ENCODE measurements at regions not wholly inside any gene's neighbourhood (a gene's known extent, or its start where the extent isn't known, plus 50 kb on each side); places are given as distances from the start of the nearest gene placed in this dataset.

DNA sequence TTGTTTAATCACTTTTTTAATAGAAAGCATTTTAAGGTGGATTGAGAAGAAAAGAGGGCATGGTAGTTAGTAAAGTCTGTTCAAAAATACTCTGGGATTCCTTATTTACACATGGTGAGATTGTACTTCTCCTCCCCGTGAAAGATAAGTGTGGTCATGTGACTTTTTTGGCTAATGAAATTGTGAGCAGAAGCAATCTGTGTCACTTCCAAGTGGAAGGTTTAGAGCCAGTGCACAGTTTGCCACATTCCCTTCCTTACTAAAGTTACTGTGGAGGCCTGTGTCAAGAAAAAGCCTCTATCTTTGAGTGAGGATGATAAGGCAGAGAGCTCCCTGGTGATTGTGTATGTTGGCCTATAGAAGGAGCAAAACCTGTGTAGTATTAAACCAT is 471.3 kb downstream of the OMA1 start:
- Histone ChIP-seq H3K36me3 (ENCODE audit: insufficient read depth, low read length) (no peaks in the 10 kb centered on the region), H3K27ac (ENCODE audit: low read depth, low read length) (no peak overlapping the region), H3K4me1 (ENCODE audit: control insufficient read depth, insufficient read depth, low read length, unreplicated experiment) (no peaks in the 10 kb centered on the region), H3K79me2 (ENCODE audit: control insufficient read depth, insufficient read depth, low read length, unreplicated experiment) (no peaks in the 10 kb centered on the region), H2AFZ (ENCODE audit: low read length, unreplicated experiment) (no peak overlapping the region), H3K4me3 (ENCODE audit: low read depth, low read length) (no peak overlapping the region), H3K27me3 (ENCODE audit: insufficient read depth, low read length) (no peaks in the 10 kb centered on the region)

DNA sequence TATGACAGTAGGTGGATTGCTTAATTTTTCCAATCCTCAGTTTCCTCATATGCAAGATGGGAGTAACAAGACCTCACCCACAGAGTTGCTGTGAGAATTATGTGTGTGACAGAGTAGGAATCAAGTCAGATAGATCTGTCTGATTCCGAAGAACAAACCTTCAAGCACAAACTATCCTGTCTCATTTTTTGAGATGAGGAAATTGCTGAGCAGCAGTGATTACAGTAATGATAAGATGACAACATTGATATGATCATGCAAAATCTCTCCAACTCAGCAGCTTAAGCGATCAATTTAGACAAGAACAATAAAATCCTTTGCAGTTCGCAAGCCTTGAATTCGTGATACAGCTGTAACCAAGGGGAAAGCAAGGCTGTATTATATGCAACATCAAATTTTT is 474.1 kb downstream of the OMA1 start:
- no peaks in the 10 kb centered on the region for H3K4me1 ChIP-seq (ENCODE audit: control insufficient read depth, insufficient read depth, low read length, unreplicated experiment)
- H3K4me3 ChIP-seq (ENCODE audit: low read depth, low read length), result no peak overlapping the region
- no peaks in the 10 kb centered on the region for H3K79me2 ChIP-seq (ENCODE audit: control insufficient read depth, insufficient read depth, low read length, unreplicated experiment)
- H3K36me3 ChIP-seq (ENCODE audit: insufficient read depth, low read length), result no peaks in the 10 kb centered on the region
- no peak overlapping the region for H2AFZ ChIP-seq (ENCODE audit: low read length, unreplicated experiment)
- H3K27ac ChIP-seq (ENCODE audit: low read depth, low read length), result no peak overlapping the region
- no peaks in the 10 kb centered on the region for H3K27me3 ChIP-seq (ENCODE audit: insufficient read depth, low read length)

DNA sequence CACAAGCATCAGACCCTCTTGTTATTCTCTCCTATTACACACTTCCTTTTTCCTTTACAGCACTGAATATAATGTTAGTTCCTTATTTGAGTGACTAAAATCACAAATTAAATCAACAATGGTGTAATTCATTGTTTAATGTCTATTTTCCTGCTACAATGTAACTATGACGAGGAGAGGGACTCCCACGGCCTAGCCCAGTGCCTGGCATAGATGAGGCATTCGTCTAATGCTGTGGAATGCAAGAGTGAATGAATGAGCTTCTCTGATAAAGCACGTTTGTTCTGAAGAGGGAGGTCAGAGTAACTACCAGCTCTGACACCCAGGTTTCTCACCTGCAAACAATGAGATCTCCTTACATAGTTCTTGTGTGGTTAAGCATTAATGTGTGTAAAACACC is 479.4 kb downstream of the OMA1 start:
- H3K36me3 ChIP-seq (ENCODE audit: insufficient read depth, low read length), result no peaks in the 10 kb centered on the region
- H3K27me3 ChIP-seq (ENCODE audit: insufficient read depth, low read length), result no peaks in the 10 kb centered on the region
- no peaks in the 10 kb centered on the region for H3K4me1 ChIP-seq (ENCODE audit: control insufficient read depth, insufficient read depth, low read length, unreplicated experiment)

DNA sequence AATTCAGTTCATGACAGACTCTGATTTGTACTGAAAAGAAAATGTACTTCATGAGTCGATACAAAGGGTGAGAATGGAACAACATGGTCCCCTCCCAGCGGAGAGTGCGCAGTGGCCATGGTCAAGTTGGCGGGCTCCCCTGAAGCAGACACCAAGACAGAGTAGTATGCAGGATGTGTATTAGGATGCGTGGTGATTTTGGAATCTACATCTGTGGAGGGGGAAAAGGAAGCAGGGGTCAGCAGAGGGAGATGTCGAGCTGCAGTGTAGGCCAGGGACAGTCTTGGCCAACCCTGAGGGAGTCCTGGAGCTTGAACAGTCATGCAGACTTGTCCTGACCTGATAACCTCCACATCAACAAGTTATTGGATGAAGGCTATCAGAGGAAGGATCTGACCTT is 481.0 kb downstream of the OMA1 start:
- Histone ChIP-seq H3K4me1 (ENCODE audit: control insufficient read depth, insufficient read depth, low read length, unreplicated experiment) (no peaks in the 10 kb centered on the region), H3K27me3 (ENCODE audit: insufficient read depth, low read length) (no peaks in the 10 kb centered on the region), H3K4me3 (ENCODE audit: low read depth, low read length) (no peak overlapping the region), H3K27ac (ENCODE audit: low read depth, low read length) (no peak overlapping the region), H3K79me2 (ENCODE audit: control insufficient read depth, insufficient read depth, low read length, unreplicated experiment) (no peaks in the 10 kb centered on the region), H3K36me3 (ENCODE audit: insufficient read depth, low read length) (no peaks in the 10 kb centered on the region), H2AFZ (ENCODE audit: low read length, unreplicated experiment) (no peak overlapping the region)

More for the DNA sequence above, 479.4 kb downstream of the OMA1 start:
- Histone ChIP-seq H2AFZ (ENCODE audit: low read length, unreplicated experiment) (no peak overlapping the region), H3K27ac (ENCODE audit: low read depth, low read length) (no peak overlapping the region), H3K4me3 (ENCODE audit: low read depth, low read length) (no peak overlapping the region), H3K79me2 (ENCODE audit: control insufficient read depth, insufficient read depth, low read length, unreplicated experiment) (no peaks in the 10 kb centered on the region)

DNA sequence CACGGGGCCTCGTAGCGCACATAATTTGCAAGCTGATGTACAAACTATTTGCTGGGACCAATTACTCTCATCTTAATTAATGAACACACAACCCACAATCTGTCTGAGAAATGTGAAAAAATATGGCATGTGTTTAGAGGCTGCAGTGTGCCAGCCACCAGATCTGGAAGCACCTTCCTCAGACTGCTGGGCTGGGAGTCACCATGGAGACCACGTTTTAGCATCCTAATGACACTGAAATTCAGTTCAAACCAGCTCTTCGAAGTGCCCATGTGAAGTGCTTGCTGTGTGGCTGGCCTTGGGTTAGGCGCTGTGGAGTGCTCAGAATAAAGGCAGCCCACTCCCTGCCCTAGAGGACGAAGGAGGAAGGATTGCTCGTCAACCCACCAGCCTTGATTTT is 482.4 kb downstream of the OMA1 start:
- H3K27me3 ChIP-seq (ENCODE audit: insufficient read depth, low read length), result no peaks in the 10 kb centered on the region
- H3K27ac ChIP-seq (ENCODE audit: low read depth, low read length), result no peak overlapping the region
- no peaks in the 10 kb centered on the region for H3K4me1 ChIP-seq (ENCODE audit: control insufficient read depth, insufficient read depth, low read length, unreplicated experiment)
- no peak overlapping the region for H2AFZ ChIP-seq (ENCODE audit: low read length, unreplicated experiment)
- no peaks in the 10 kb centered on the region for H3K79me2 ChIP-seq (ENCODE audit: control insufficient read depth, insufficient read depth, low read length, unreplicated experiment)
- H3K4me3 ChIP-seq (ENCODE audit: low read depth, low read length), result no peak overlapping the region
- H3K36me3 ChIP-seq (ENCODE audit: insufficient read depth, low read length), result no peaks in the 10 kb centered on the region

GRCh38 chr1:58063095-58063494 is 483.4 kb downstream of the OMA1 start:
- H3K4me1 ChIP-seq (ENCODE audit: control insufficient read depth, insufficient read depth, low read length, unreplicated experiment), result no peaks in the 10 kb centered on the region
- no peak overlapping the region for H2AFZ ChIP-seq (ENCODE audit: low read length, unreplicated experiment)
- H3K79me2 ChIP-seq (ENCODE audit: control insufficient read depth, insufficient read depth, low read length, unreplicated experiment), result no peaks in the 10 kb centered on the region
- no peak overlapping the region for H3K4me3 ChIP-seq (ENCODE audit: low read depth, low read length)
- no peaks in the 10 kb centered on the region for H3K27me3 ChIP-seq (ENCODE audit: insufficient read depth, low read length)
- H3K36me3 ChIP-seq (ENCODE audit: insufficient read depth, low read length), result no peaks in the 10 kb centered on the region
- no peak overlapping the region for H3K27ac ChIP-seq (ENCODE audit: low read depth, low read length)

DNA sequence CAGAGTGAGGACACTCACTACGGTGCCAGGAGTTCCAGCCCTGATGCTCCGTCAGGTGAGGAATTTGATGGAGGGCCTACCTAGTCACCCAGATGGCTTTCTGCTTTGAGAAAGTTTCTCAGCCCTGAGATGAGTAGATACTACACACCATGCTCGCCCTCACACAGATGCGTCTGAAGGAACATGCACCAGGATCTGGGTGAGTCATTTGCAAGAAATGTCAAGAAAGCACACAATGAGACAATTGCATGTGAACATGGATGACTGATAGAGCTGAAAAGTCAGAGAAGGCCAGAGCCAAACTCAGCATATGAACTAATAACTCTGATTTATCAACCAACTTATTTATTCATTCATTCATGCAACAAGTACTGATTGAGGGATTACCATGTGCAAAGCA is 483.9 kb downstream of the OMA1 start:
- Histone ChIP-seq H3K27me3 (ENCODE audit: insufficient read depth, low read length) (no peaks in the 10 kb centered on the region), H3K4me3 (ENCODE audit: low read depth, low read length) (no peak overlapping the region), H3K79me2 (ENCODE audit: control insufficient read depth, insufficient read depth, low read length, unreplicated experiment) (no peaks in the 10 kb centered on the region), H2AFZ (ENCODE audit: low read length, unreplicated experiment) (no peak overlapping the region), H3K4me1 (ENCODE audit: control insufficient read depth, insufficient read depth, low read length, unreplicated experiment) (no peaks in the 10 kb centered on the region), H3K27ac (ENCODE audit: low read depth, low read length) (no peak overlapping the region), H3K36me3 (ENCODE audit: insufficient read depth, low read length) (no peaks in the 10 kb centered on the region)

GRCh38 chr1:58060559-58061170 is 485.9 kb downstream of the OMA1 start:
- no peak overlapping the region for H3K27ac ChIP-seq (ENCODE audit: low read depth, low read length)
- H3K4me3 ChIP-seq (ENCODE audit: low read depth, low read length), result no peak overlapping the region
- H3K27me3 ChIP-seq (ENCODE audit: insufficient read depth, low read length), result no peaks in the 10 kb centered on the region
- no peaks in the 10 kb centered on the region for H3K4me1 ChIP-seq (ENCODE audit: control insufficient read depth, insufficient read depth, low read length, unreplicated experiment)
- no peaks in the 10 kb centered on the region for H3K36me3 ChIP-seq (ENCODE audit: insufficient read depth, low read length)
- no peaks in the 10 kb centered on the region for H3K79me2 ChIP-seq (ENCODE audit: control insufficient read depth, insufficient read depth, low read length, unreplicated experiment)
- no peak overlapping the region for H2AFZ ChIP-seq (ENCODE audit: low read length, unreplicated experiment)

DNA sequence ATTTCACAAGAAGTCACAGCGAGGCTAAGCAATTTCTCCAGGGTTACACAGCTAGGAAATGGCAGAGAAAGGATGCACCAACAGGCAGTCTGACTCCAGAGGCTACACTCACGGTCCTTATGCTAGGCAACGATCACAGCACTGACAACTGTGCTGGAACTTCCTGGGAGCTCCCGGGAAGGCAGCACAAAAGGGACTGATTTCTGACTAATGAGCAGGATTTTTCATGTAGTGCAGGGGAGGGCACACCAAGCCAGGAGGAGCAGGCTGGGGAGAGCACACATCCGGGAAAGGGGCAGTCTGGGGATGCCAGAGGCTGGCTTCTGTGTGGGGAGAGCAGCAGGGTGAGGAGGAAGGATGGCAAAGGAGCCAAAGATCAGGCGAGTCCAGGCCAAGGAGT is 486.7 kb downstream of the OMA1 start:
- Histone ChIP-seq H3K4me1 (ENCODE audit: control insufficient read depth, insufficient read depth, low read length, unreplicated experiment) (no peaks in the 10 kb centered on the region), H3K36me3 (ENCODE audit: insufficient read depth, low read length) (no peaks in the 10 kb centered on the region), H2AFZ (ENCODE audit: low read length, unreplicated experiment) (no peak overlapping the region), H3K27me3 (ENCODE audit: insufficient read depth, low read length) (no peaks in the 10 kb centered on the region), H3K27ac (ENCODE audit: low read depth, low read length) (no peak overlapping the region), H3K79me2 (ENCODE audit: control insufficient read depth, insufficient read depth, low read length, unreplicated experiment) (no peaks in the 10 kb centered on the region), H3K4me3 (ENCODE audit: low read depth, low read length) (no peak overlapping the region)

- H3K36me3 ChIP-seq (ENCODE audit: insufficient read depth, low read length), result no peaks in the 10 kb centered on the region
- H3K4me1 ChIP-seq (ENCODE audit: control insufficient read depth, insufficient read depth, low read length, unreplicated experiment), result no peaks in the 10 kb centered on the region
- no peak overlapping the region for H3K4me3 ChIP-seq (ENCODE audit: low read depth, low read length)
- H3K27me3 ChIP-seq (ENCODE audit: insufficient read depth, low read length), result no peaks in the 10 kb centered on the region
- H2AFZ ChIP-seq (ENCODE audit: low read length, unreplicated experiment), result no peak overlapping the region
- H3K27ac ChIP-seq (ENCODE audit: low read depth, low read length), result no peak overlapping the region
- H3K79me2 ChIP-seq (ENCODE audit: control insufficient read depth, insufficient read depth, low read length, unreplicated experiment), result no peaks in the 10 kb centered on the region
These were observed 488.2 kb downstream of the OMA1 start for GRCh38 chr1:58058323-58058722.

GRCh38 chr1:58057826-58058225 is 488.7 kb downstream of the OMA1 start:
- Histone ChIP-seq H3K4me1 (ENCODE audit: control insufficient read depth, insufficient read depth, low read length, unreplicated experiment) (no peaks in the 10 kb centered on the region), H3K27ac (ENCODE audit: low read depth, low read length) (no peak overlapping the region), H3K79me2 (ENCODE audit: control insufficient read depth, insufficient read depth, low read length, unreplicated experiment) (no peaks in the 10 kb centered on the region), H3K4me3 (ENCODE audit: low read depth, low read length) (no peak overlapping the region), H2AFZ (ENCODE audit: low read length, unreplicated experiment) (no peak overlapping the region), H3K27me3 (ENCODE audit: insufficient read depth, low read length) (no peaks in the 10 kb centered on the region), H3K36me3 (ENCODE audit: insufficient read depth, low read length) (no peaks in the 10 kb centered on the region)

All from ACC112 (cell line).